ENCODE measurements at regions not wholly inside any gene's neighbourhood (a gene's known extent, or its start where the extent isn't known, plus 50 kb on each side); places are given as distances from the start of the nearest gene placed in this dataset.

GRCh38 chr21:39034590-39035536 lies 148.4 kb downstream of the PSMG1 start:
- Histone ChIP-seq H3K27me3 (replicated peaks in 1 of 2; ENCODE audit: control insufficient read depth in 2 of 2, insufficient read depth in 2 of 2, low read length in 1 of 2) (0 out of 4 replicates have a peak, but pooled peaks cover 0 to 3% of the 10 kb centered on the region in 2 experiments), H3K79me2 (ENCODE audit: control insufficient read depth, insufficient read depth, low read length) (no peaks in the 10 kb centered on the region), H3K36me3 (ENCODE audit: control insufficient read depth in 2 of 2, insufficient read depth in 2 of 2, low read length in 1 of 2) (no peaks in the 10 kb centered on the region), H3K4me2 (ENCODE audit: control insufficient read depth, insufficient read depth) (no peak overlapping the region), H4K20me1 (ENCODE audit: control insufficient read depth, insufficient read depth) (no peaks in the 10 kb centered on the region), H3K27ac (ENCODE audit: control insufficient read depth, insufficient read depth) (no peak overlapping the region), H3K4me3 (no peak overlapping the region), H2AFZ (ENCODE audit: control insufficient read depth, low read depth, low read length) (no peak overlapping the region), H3K9me3 (replicated peaks; ENCODE audit: control insufficient read depth, insufficient read depth, low read length) (no peaks in the 10 kb centered on the region; the same call in 2 of the 3 replicates), H3K4me1 (ENCODE audit: control insufficient read depth, insufficient read depth, low read length) (no peaks in the 10 kb centered on the region), H3K9ac (ENCODE audit: control insufficient read depth, insufficient read depth, low read length) (no peak overlapping the region)
- CTCF ChIA-PET: no interaction called here
- SMC1A ChIA-PET (ENCODE audit: uncharacterized antibody, unreplicated experiment): interaction anchor here (0.5 kb wide), 1 partner anchor 313 kb away, joined by 3 read pairs; no protein-coding TSS in a partner anchor
- in situ Hi-C loops (cut with MboI): loop anchor here (10.0 kb wide), 1 partner anchor 60 kb away; no protein-coding TSS in a partner anchor
- RAD21 ChIA-PET (ENCODE audit: unreplicated experiment): no interaction called here
- no peak for TF ChIP-seq IKZF2 (IDR thresholded peaks at IDR 0.05)
- 0 out of 2 replicates have a peak, but pooled peaks have one; percentile 27 for TF ChIP-seq NR2F1 (conservative IDR thresholded peaks at IDR 0.05)
- DNase-seq (ENCODE audit: low read depth, low spot score): no peak
- no peak for ATAC-seq
- FAIRE-seq: no peak
- BruUV-seq (replicated peaks): no TSS peak
- intact Hi-C loops (cut with micrococcal nuclease; ENCODE audit: unreplicated experiment): no loop called here
- POLR2A ChIA-PET: no interaction called here
- WGBS (ENCODE audit: insufficient coverage, insufficient replicate concordance, low lambda C conversion rate, missing lambda C conversion rate): 30% methylated on average over 11 of the region's 12 CpGs

DNA sequence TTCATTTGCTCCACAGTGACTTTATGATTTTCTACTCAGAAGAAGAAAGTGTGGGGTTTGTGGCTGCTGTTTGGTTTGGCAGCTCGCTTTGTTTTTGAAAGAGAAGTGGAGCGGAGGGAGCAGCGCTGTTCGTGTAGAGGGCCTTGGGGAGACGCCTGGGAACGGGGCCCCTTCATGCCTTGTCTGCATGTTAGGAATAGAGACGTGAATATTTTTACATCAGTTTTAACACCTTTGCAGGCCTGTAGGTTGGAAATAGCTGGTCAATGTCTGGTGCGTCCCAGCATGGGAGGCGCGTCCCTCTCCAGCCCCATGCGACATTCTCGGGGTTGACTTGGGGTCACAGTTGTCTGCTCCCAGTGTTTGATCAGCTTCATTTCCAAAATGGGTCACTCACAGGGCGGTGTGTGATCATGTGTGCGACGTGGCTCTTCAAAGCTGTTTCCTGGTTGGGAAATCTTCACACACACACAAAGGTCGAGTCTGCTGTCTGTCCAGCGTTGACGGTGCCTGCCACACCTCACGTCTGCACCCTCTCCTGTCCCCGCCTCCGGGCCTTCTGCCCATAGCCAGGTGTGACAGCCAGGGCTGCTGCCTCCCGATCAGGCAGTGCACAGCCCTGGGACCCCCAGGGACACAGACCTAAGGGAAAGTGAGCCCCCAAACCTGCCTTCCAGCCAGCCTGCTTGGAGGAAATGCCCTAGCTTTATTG lies 149.2 kb downstream of the PSMG1 start:
- Histone ChIP-seq H3K4me3 (no peak overlapping the region), H3K27ac (ENCODE audit: control insufficient read depth, insufficient read depth) (no peak overlapping the region), H3K4me1 (ENCODE audit: control insufficient read depth, insufficient read depth, low read length) (no peaks in the 10 kb centered on the region), H2AFZ (ENCODE audit: control insufficient read depth, low read depth, low read length) (no peak overlapping the region), H3K79me2 (ENCODE audit: control insufficient read depth, insufficient read depth, low read length) (no peaks in the 10 kb centered on the region), H3K27me3 (replicated peaks in 1 of 2; ENCODE audit: control insufficient read depth in 2 of 2, insufficient read depth in 2 of 2, low read length in 1 of 2) (peaks cover 0 to 3% of the 10 kb centered on the region in 2 experiments; a peak in 1 of 4 replicates), H3K36me3 (ENCODE audit: control insufficient read depth in 2 of 2, insufficient read depth in 2 of 2, low read length in 1 of 2) (no peaks in the 10 kb centered on the region), H4K20me1 (ENCODE audit: control insufficient read depth, insufficient read depth) (no peaks in the 10 kb centered on the region), H3K4me2 (ENCODE audit: control insufficient read depth, insufficient read depth) (no peak overlapping the region), H3K9me3 (replicated peaks; ENCODE audit: control insufficient read depth, insufficient read depth, low read length) (no peaks in the 10 kb centered on the region; the same call in 1 of the 3 replicates), H3K9ac (ENCODE audit: control insufficient read depth, insufficient read depth, low read length) (no peak overlapping the region)
- DNase-seq (ENCODE audit: low read depth, low spot score) (no peak), FAIRE-seq (no peak), ATAC-seq (no peak)
- SMC1A ChIA-PET (ENCODE audit: uncharacterized antibody, unreplicated experiment): no interaction called here
- RAD21 ChIA-PET (ENCODE audit: unreplicated experiment): no interaction called here
- POLR2A ChIA-PET: no interaction called here
- intact Hi-C loops (cut with micrococcal nuclease; ENCODE audit: unreplicated experiment): no loop called here
- no TSS peak for BruUV-seq (replicated peaks)
- in situ Hi-C loops (cut with MboI): loop anchor here (10.0 kb wide), 1 partner anchor 61 kb away; no protein-coding TSS in a partner anchor
- WGBS (ENCODE audit: insufficient coverage, insufficient replicate concordance, low lambda C conversion rate, missing lambda C conversion rate): 49% methylated on average over 22 of the region's 22 CpGs
- CTCF ChIA-PET: no interaction called here
- TF ChIP-seq BMI1 (IDR thresholded peaks at IDR 0.05; ENCODE audit: borderline replicate concordance): no peak
- TF ChIP-seq NFYB (IDR thresholded peaks at IDR 0.05; ENCODE audit: insufficient read depth, low read depth, low read length): no peak
- TF ChIP-seq NR2F1 (conservative IDR thresholded peaks at IDR 0.05): peak; percentile 16; the same call in 1 of the 2 replicates
- no peak for TF ChIP-seq RAD51 (IDR thresholded peaks at IDR 0.05)

All from GM12878 (cell line).